GM18526 (cell line): ENCODE measurements at regions not wholly inside any gene's neighbourhood (a gene's known extent, or its start where the extent isn't known, plus 50 kb on each side); places are given as distances from the start of the nearest gene placed in this dataset.

Source experiments
- POLR2A ChIP-seq: IDR thresholded peaks from 3 replicates; pipeline ENCODE4 v1.6.1; 2011; ENCODE audit not compliant: insufficient read length; ENCODE audit errors: extremely low read depth

DNA sequence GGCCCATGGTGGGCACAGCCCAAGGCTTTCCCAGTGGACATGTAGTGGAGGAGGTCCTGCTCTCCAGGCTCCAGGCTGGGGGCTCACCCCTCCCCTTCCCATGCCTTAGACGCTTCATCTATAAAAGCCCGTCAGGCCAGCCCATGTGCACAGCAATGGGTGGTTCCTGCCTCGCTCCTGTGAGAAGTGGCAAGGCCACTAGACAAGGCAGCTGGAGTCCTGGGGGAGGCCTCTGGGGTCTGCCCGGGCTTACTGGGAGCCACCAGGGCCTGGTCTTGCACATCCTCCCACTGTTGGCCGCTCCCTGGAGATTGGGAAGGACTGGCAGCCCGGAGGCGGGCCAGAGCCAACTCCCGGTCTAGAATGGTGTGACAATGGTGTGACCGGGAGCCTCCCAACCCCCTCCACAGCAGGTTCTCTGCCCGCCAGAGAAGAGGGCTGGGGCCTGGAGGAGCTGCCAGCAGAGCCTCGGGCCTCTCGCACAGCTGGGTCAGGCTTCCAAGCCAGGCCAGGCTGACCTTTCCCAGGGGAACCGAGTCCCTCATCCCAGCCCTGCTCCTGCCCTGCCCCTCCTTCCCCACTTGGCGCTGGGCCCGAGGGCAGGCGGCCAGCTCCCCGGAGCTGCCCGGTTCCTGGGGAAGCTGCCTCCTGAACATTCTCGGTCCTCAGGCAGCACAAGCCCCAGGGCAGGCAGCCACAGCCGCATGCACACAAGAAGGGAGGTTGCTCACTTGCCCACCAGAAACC, 97.9 kb downstream of the RFLNA start:
- no peak for TF ChIP-seq POLR2A

DNA sequence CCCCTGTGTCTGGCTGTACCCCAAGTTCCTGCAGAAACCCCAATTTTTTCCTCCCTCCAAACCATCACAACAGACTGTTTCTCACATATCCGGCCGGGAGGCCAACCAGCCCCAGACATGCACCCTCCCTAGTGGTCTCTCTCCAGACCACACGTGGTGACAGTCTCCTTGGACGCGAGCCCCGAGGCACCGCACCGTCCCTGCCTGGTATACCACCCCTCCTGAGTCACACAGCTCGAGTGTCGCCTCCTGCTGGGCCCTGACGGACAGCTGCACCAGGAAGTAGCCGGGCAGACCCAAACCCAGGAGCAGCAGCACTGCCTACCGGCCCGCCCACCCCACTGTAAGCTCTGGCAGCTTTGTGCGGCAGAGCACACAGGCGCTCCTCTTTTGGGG, 97.4 kb downstream of the RFLNA start:
- no peak for TF ChIP-seq POLR2A

DNA sequence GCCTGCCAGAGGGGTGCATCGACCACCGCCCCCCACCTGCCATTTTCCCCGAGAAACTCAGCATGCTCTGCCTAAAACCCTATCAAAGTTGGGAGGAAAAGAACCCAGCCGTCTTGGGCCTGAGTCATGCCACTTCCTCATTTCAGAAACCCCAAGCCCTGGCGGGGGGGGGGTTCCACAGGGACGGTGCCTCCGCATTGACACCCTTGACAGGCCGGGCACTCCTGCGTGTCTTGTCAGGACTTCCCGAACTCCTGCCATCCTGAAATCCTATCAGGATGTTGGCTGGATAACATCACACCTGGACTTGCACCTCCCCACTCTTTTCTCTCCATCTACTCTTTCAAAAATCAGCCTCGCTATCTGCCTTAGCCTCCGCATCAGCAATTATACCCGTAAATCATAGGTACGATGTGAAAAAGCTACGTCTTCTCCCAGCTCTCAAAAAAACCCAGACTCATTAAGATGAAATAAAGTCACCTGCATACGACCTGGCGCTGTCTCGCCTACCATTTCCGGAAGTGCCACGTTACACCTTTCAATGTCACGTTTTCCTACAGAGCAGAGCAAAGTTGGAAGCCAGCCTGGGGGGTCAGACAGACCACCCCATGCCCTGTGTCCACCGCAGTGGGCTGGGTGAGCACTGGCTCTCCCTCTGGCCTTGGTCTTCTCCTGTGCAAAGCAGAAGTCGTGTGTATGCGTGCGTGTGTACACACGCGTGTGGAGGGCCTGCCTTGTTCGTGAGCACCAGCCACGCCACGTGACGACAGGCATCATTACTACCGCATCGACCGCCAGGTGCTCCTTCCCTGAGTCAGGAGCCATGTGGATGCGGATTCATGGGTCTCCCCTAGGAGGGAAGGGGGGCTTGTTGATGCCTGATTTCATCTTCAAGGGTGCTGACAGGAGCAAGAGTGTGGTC, 96.7 kb downstream of the RFLNA start:
- TF ChIP-seq POLR2A = no peak

DNA sequence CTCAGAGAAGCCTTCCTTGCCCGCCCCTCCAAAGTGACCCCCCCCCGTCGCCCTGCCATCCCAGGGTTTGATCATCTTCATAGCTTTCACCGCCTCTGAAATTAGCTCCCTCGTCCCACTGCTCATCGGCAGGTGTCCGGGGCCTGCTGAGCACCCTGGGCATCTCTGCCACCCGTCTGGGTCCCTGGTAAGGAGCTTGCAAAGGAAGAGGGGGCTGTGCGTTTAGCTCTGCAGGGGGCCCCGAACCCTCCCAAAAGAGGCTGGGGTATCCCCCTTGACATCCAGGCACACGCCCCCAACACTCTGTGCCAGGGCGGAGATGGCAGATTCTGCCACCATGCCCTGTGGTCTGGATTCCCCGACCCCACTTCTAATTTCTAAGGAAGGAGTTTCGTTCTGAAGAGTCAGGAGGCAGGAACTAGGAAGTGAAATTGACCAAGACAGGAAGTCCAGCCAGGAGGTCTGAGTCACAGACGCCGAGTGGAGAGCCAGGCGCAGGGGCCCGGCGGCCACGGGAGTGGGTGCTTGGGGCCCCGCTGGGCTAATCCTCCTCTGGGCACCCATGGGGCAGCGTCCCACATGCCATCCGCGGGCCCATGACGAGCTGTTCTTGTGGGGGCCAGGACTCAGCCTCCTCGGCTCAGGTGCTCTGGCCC, 95.7 kb downstream of the RFLNA start:
- TF ChIP-seq POLR2A = no peak

DNA sequence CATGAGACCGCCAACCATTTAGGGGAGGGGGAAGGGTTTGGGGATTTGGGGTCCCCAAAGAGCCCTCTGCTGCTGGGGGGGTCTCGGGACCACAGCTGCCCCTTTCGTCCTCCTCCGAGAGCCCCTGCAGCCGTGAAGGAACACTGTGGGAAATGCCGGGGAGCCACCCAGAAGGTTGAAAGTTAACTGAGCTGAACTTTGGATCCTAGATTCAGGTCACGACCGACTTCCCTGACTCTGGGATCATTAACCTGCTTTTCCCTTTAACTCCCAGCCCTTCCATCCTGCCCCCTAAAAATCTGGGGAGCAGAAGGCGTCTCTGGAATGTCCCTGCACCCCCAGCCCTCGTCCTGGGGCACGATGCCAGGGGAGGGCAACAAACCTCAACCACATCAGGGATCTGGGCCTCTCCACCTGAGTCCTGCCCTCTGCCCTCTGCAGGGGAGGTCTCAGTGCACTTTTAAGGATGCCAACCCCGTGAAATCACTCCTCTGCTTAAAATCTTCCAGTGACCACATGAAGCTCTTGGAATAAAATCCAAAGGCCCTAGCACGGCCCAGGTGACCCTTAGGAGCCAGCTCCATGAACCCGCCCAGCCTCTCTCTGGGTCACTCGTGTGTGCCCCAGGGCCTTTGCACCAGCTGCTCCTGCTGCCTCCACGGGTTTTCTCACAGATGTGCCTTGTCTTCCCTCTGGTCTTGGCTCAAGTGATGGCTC, 95.0 kb downstream of the RFLNA start:
- no peak for TF ChIP-seq POLR2A

DNA sequence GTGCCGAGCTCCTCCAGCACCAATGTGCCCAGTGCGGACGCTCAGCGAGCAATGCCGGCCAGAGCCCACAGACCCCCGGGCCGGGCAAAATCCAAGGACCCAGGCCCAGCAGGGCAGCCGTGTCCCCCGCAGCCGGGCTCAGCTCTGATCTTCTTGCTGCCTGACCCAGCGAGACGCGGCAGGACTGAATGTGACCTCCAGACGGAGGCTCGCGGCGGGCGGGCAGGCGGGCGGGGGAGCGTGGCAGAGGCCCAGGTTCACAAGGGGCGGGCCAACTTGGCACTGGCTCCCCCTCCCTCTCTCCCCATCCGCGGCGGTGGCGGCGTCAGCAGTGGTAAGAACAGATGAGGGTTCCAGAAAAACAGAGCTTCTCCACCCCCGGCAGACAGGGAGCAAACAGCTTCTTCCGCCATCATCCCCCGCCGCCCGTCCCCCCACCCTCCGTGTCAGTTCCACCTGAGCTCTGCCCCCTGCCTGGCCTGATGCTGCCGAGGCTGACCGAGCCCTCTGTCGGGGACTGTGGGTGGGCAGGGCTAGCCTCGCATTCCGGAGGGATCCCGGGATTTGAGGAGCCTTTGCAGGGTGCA, 94.3 kb downstream of the RFLNA start:
- no peak for TF ChIP-seq POLR2A

DNA sequence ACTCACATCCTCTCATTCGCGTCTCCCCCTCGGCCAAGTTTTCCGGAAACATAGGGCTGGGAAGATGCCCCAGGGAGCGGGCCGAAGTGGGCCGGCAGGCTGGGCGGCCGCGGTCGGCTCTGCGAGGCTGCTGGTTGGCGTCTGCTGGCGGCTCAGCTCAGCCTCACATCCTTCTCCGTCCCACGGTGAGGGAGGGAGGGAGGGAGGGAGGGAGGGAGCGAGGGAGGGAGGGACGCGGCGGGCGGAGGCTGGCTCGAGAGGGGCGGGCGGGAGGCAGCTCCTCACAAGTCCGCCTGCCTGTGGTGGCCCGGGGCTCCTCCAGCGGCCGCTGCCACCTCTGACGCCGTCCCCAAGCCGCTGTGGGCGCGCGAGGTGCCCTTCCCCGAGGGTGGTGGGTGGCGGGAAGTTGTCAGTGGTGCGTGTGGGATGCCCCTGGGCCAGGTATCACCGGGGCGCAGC, 93.8 kb downstream of the RFLNA start:
- TF ChIP-seq POLR2A = no peak

DNA sequence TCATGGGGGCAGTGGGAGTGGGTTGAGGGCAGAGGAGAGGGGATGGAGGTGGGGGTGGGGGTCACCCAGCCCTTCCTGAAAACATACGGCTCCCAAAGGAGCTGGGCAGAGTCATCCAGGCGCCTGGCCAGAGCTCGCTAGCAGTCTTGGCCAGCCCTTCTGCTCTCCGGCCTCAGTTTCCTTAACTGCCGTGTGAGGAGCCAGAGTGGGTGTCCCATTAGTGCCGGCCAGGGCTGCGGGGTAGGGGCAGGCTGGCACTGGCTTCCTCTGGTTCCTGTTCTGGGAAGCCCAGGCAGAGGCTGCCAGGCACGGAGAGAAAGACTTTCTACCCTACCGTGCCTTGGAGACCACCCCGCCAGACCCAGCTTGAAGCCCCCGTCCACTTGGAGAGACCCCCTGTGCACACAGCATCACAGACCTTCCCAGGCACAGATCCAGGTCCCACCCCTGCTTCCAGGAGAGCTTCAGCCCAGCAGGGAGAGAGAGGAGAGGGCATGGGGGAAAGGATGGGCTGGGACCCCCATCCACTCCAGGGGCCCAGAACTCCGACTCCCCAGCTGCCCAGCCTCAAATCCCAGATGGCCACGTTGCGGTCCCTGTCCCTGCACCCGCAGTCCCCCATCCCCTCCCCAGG, 93.3 kb downstream of the RFLNA start:
- no peak for TF ChIP-seq POLR2A

DNA sequence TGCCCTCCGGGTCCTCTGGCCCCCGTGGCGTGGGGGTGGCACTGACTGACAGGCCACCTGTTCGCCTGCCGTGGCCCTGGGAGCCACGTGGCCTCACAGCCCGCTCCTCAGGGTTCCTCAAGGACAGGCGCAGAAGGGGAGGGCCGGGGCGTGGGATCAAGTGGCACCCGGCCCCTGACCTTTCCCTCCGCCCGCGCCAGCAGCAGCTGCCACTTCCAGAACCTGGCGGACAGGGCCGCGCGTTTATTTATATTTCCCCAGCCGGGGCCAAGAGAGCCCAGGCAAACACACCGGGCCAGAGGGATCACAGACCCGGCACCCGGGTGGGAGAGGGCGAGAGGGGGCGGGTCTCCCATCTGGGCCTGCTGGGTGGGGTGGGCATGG, 92.6 kb downstream of the RFLNA start:
- TF ChIP-seq POLR2A = no peak

DNA sequence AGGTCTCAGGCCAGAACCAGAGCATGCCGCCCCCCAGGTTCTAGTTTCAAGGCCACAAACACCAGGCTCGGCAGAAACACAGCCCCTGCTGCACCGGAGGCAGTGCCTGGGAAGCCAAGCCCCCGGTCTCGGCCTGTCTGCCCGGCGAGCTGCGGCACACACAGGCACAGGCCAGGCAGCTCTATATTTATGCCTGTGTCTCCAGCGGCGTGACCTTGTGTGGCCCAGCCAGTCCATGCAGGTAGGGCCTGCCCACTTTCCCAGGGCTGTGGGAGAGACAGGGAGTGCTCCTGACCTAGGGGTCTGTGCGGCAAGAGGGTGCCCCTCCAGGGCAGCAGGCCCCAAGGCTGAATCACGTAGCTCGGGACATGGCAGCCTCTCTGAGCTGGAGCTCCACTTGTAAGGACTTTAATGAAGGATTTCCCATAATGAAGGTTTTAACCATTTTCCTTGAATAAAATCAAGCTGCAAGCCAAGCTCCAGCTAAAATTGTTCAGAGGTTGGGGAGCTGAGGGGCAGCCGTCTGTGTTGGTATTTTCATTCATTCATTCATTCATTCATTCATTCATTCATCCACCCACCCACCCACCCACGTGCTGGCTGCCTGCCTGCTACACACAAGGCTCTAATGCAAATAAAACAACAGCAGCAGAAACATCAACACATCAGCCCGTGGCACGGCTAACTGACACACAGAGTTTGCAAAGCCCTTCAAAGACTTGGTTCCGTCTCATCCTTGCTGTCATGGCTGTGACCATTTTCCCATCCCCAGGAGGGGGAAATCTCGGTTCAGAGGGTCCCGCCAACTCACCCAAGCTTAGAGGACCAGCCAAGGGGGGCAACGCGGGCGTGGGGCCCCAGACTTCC, 92.0 kb downstream of the RFLNA start:
- no peak for TF ChIP-seq POLR2A

DNA sequence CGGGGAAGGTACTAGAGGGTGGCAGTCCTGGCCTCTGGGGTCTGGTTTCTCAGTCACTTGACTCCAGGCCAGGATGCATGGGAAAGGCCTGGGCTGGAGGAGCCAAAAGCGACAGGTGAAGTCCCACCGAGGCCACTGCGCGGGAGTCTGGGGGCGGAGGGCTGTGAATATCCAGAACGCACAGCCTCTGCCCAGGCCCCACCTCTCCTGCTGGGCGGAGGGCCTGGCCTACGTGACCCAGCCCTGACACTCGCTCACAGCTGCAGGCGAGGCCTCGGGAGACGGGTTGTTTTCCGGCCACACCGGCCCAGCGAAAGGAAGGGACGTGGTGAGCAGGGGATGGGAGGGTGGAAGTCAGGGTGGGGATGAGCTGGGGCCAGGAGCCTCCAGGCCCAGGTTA, 91.2 kb downstream of the RFLNA start:
- TF ChIP-seq POLR2A = no peak

DNA sequence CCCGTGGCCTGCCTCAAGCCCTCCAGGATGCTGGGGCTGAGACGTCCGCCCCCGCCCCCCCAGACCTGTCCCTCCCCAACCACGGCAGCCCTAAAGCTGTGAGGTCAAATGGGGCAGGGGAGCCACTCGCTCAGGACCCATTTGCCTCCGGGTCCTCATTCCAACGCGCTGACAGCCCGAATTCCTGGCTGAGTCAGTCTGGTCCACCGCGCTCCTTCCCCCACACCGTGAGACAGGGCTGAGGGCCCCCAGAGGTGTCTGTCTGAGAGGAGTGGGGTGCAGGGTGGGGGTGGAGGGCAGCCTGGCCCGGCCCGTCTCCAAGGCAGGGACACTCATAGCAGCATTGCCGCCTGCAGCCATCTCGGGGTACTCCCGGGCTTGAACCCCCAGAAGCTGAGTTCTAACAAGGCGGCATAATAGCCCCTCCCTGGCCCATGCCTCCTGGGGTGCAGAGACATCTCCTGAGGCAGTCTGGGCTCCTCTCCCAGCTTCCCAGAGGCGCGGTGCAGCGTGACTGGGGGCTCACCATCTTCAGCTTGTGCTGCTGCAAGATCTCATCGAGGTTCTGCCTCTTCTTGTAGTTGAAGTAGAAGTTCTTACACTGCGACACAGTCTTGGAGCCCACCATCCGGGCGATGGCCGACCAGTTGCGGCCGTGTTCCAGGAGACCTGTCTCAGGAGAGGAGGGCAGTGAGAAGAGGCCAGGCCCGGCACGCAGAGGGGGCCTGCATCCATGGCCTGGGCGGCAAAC, 90.5 kb downstream of the RFLNA start:
- no peak for TF ChIP-seq POLR2A
